ENCODE measurements at regions not wholly inside any gene's neighbourhood (a gene's known extent, or its start where the extent isn't known, plus 50 kb on each side); places are given as distances from the start of the nearest gene placed in this dataset.

DNA sequence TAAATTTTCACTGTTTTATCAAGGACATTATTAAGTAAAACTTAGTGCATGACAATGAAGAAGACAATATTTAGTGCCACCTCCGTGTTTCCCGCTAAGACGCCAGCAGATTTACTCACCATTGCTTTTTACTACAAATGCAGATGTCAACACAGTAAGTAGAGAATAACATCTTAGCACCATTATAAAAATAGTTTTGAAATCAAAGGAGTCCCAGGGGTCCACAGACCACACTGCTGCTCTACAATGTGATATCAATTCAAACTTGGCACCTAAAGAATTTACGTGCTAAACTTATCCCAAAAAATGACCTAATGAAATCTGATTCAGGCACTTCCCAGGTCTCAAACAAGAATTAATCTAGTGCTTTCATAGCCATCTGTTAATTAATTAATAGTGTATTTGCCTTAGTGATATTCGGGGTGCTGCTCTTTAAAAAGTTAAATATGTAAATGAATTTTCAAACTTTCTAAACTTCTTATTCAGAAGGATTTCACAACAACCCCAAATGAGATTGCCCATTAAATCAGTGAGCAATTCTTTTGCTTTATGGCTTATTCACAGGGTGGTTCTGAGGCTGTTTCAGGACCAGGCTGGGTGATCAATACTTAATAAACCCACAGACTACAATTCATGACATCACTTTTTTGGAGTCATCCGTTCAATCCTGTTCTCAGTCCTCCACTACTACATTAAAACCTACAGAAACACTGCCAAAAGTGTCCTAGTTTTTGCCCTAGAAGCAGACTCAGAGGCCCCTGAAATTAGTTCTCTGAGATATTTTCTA is 161.3 kb upstream of the LMNTD1 start:
- DNase-seq = no peak

DNA sequence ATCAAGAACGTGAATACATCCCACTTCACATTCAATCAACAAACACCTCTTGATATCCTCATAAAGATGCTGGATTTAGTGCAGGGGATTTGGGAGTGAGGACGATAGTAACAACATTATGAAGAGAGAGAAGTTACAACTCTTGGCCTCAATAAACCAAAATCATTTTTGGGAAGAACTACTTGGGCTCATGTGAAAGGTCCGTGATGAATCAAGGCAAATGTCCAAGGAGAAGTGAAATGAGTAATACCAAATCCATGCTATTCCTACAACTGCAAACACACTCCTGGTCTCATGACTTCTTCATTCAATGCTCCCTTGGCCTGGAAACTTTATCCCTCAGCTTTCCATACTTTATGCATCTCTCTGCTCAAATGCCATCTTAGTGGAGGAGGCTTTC is 162.0 kb upstream of the LMNTD1 start:
- no peak for DNase-seq

- no peak for DNase-seq
Measured at GRCh38 chr12:25716842-25717241, 163.8 kb upstream of the LMNTD1 start.

- DNase-seq = no peak
Measured at GRCh38 chr12:25717552-25717951, 164.5 kb upstream of the LMNTD1 start.

DNA sequence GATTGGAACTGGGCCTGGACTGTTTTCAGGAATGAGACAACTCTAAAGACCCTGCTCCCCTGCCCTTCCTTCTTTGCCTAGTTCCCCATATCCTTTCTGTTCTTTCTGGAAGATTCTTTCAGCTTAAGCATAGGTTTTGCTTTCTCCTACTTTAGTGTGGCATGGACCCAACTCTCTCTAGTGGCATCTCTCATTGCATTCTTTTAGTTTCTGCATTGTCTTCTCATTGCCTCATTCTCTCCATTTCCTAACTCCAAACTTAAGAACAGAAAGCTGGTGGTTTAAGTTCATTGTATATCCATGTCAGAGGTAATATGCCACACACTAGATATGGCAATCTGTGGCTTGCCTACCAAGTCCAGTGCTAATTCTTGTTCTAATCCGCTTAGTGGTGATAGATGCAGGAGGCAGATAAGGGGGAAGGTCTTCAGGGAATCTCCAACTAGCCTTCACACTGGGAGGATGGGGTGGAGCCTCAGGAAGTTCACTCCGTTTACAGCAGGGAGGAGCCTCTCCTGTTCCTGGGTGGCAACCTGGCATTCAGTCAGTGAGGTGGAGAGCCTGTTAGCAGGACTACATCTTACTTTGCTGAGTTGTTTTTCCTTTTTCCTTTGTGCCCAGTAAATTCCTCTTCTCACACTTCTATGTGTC is 165.1 kb upstream of the LMNTD1 start:
- no peak for DNase-seq

DNA sequence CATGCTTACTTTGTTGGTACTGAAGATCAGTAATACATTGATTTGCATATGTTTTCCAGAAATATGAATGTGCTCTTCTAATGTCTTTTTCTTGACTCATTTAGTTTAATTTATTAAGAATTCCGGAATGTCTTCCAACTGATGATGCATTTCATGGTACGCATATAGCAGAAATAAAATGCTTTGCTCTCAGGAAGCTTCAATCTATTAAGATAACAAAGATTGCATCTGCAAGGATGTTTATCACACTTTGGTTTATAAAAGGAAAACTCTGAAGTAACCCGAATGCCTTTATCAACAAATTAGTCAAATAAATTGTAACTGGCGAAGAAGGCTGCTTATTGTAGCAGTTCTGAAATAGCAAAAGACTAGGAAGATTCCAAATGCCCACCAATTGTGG is 166.4 kb upstream of the LMNTD1 start:
- DNase-seq = no peak

GRCh38 chr12:25723336-25723735 is 170.3 kb upstream of the LMNTD1 start:
- no peak for DNase-seq

GRCh38 chr12:25723921-25724491 is 170.9 kb upstream of the LMNTD1 start:
- no peak for DNase-seq

GRCh38 chr12:25725470-25725869 is 172.4 kb upstream of the LMNTD1 start:
- DNase-seq = no peak

GRCh38 chr12:25725931-25726330 is 172.8 kb upstream of the LMNTD1 start:
- DNase-seq = no peak

GRCh38 chr12:25728056-25728595 is 175.0 kb upstream of the LMNTD1 start:
- no peak for DNase-seq

GRCh38 chr12:25730489-25731349 is 177.6 kb upstream of the LMNTD1 start:
- no peak for DNase-seq

- DNase-seq = no peak
Measured at GRCh38 chr12:25733541-25733940, 180.5 kb upstream of the LMNTD1 start.

DNA sequence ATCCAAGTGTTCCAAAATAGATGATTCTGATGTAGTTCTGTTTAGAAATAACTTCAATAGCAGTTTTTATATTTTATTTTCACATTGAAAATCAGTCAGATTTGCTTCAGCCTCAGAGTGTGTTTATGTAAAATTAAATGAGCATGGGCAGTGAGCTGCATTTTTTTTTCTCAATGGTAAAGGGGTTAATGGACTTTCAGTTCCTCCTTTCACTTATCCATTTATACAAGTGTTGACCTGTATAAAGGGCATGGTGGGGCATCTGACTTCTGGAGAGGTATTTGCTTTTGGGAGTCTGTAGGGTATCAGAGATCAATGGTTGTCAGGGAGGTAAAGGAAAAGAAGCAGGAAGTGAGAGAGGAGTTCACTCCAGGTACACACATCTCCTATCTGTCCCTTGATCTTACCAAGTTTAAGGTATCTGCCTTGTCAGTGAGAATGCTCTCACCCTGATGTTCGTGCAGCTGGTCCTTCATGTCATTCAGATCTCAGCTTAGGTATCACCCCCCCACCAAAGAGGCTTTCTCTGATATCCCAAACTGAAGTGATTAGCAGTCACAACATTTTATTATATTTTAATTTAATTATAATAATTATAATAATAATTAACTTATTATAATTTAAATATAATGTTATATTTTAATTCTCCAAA is 181.6 kb upstream of the LMNTD1 start:
- no peak for DNase-seq

GRCh38 chr12:25740617-25741016 is 187.5 kb upstream of the LMNTD1 start:
- DNase-seq = no peak

DNA sequence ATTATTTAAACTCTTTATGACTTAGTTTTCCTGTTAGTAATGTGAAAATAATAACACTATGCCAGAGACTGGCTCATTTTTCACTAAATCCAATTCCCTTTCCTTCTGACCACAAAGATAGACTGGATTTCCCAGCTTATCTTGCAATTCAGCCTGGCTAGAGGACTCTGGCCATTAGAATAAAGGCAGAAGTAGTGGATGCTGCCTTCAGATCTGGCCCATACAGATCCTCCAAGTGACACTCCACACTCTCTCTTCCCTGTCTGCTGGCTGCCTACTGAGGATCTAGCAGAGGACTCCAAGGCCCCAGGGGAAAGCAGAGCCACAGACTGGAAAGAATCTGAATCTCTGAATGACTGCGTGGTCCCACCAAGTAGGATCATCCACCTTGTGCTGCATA is 188.8 kb upstream of the LMNTD1 start:
- DNase-seq = no peak

DNA sequence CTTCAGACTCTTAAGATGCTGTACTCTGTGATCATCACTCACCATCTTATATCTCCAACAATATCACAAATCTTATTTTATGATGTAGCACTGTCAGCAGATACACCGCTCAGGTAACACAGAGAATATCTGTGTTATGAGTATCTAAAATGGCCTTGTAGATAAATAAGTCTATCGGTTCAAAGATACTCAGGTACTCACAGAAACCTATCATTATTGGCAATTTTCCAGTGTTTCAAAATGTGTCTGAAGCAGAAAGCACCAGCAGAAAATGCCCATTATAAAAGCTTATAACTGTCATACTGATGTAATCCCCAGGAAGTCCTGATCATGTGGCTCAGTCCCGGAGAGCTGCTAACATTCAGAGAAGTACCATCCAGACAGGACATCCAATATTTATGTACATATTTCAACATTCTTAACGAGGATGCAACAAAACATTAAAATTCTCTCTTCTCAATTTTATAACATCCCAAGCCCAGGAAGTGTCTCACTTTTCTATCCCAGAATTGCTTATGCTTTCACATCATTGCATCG is 190.7 kb upstream of the LMNTD1 start:
- peak; percentile 15 to 19 for DNase-seq

GRCh38 chr12:25744313-25744712 is 191.2 kb upstream of the LMNTD1 start:
- no peak for DNase-seq

GRCh38 chr12:25745281-25745680 is 192.2 kb upstream of the LMNTD1 start:
- no peak for DNase-seq

- no peak for DNase-seq
Measured at GRCh38 chr12:25746131-25746530, 193.0 kb upstream of the LMNTD1 start.

DNA sequence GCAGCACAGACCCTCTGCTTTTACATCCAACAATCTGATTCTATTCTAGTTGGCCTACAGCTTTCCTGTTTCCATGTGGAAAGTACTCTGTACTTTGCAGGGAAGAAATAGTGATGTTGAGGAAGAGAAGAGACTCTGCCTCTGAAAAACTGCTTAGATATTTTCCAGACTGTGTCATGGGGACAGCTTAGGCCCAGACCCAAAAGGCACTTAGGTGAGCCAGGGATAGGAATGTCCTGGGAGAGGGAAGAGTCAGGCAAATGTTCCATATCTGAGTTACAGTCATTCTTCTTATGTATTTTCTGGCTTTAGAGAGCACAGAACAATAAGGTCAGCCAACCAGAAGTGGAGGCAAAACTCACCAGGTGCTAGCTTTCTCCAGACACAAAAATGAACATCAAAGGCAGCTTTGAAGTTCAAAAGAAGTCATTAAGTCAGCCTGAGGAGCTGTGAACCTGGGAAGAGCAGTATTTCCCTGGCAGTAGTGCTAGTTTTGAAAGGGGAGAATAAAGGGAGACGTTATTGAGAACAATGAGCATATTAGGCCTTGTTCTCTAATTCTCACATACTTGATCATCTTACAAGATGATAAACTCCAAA is 199.7 kb upstream of the LMNTD1 start:
- no peak for DNase-seq

Data from inflammatory macrophage (primary cell).